IMR-90 (cell line): ENCODE measurements at regions not wholly inside any gene's neighbourhood (a gene's known extent, or its start where the extent isn't known, plus 50 kb on each side); places are given as distances from the start of the nearest gene placed in this dataset.
"Not testable (repeated sequence)": the region's sequence is repeated elsewhere in the genome, so short reads cannot be mapped to it uniquely, and the experiment has no call there.

Experiments used
- ATAC-seq: fragments of 200-7000 bp; cut with Tn5 transposase; 2 replicates; pipeline ENCODE4 v1.9.1; 2020; ENCODE audit warnings: low read depth, mild to moderate bottlenecking, moderate library complexity
- BruUV-seq: library from RNA; stranded (reverse); fragments of 400-500 nt; replicated peaks from 2 replicates; lab custom pipeline; 2021; lab: Mats Ljungman, UMichigan
- CTCF ChIA-PET: fragments of 300-600 bp; formaldehyde crosslinking; extraction: SDS; loops from one replicate; lab custom pipeline; 2021; ENCODE audit warnings: antibody characterized with exemption; lab: Yijun Ruan, JAX
- POLR2A ChIA-PET: fragments of 300-600 bp; sonication (Branson Sonifier 250); formaldehyde crosslinking; loops from one replicate; lab custom pipeline; 2022; ENCODE audit warnings: antibody characterized with exemption; ENCODE audit not compliant: unreplicated experiment; lab: Charles Lee
- DNase-seq: peaks from one replicate; pipeline ENCODE4 v3.0.0; 2013
- H2AFZ ChIP-seq: replicated peaks from 2 replicates; pipeline ENCODE3; 2013; ENCODE audit warnings: low read length, mild to moderate bottlenecking; ENCODE audit not compliant: poor library complexity
- H2AK5ac ChIP-seq: 2 replicates; pipeline ENCODE4 v1.6.1; 2013; ENCODE audit warnings: low read depth, low read length, inconsistent platforms
- H2AK9ac ChIP-seq: replicated peaks from 2 replicates; pipeline ENCODE3; 2013; ENCODE audit warnings: mild to moderate bottlenecking, low read depth, low read length, moderate library complexity; ENCODE audit not compliant: poor library complexity
- H2BK120ac ChIP-seq: 2 replicates; pipeline ENCODE4 v1.6.1; 2013; ENCODE audit warnings: low read depth, low read length, inconsistent platforms
- H2BK15ac ChIP-seq: 3 replicates; pipeline ENCODE4 v1.6.1; 2013; ENCODE audit warnings: low read depth, low read length, inconsistent platforms
- H2BK20ac ChIP-seq: 2 replicates; pipeline ENCODE4 v1.6.1; 2013; ENCODE audit warnings: low read depth, mild to moderate bottlenecking, inconsistent platforms, low read length, moderate library complexity
- H2BK5ac ChIP-seq: 2 replicates; pipeline ENCODE4 v1.6.1; 2013; ENCODE audit warnings: mild to moderate bottlenecking, low read depth, low read length, inconsistent platforms; ENCODE audit not compliant: poor library complexity, severe bottlenecking
- H3K14ac ChIP-seq: replicated peaks from 2 replicates; pipeline ENCODE4 v1.6.1; 2013; ENCODE audit warnings: low read depth, low read length, inconsistent platforms
- H3K18ac ChIP-seq: 2 replicates; pipeline ENCODE4 v1.6.1; 2013; ENCODE audit warnings: low read depth, low read length, control low read depth
- H3K23ac ChIP-seq: 2 replicates; pipeline ENCODE4 v1.6.1; 2013; ENCODE audit warnings: low read depth, low read length, inconsistent platforms
- H3K27ac ChIP-seq: 2 replicates; pipeline ENCODE4 v1.5.1; 2013; ENCODE audit warnings: mild to moderate bottlenecking, control low read depth, low read length; ENCODE audit not compliant: insufficient read depth
- H3K27me3 ChIP-seq: 2 replicates; pipeline ENCODE4 v1.6.1; 2013; ENCODE audit warnings: low read length; ENCODE audit not compliant: control insufficient read depth, insufficient read depth
- H3K36me3 ChIP-seq: 2 replicates; pipeline ENCODE4 v1.6.1; 2013; ENCODE audit warnings: low read length, mixed read lengths; ENCODE audit not compliant: control insufficient read depth, insufficient read depth
- H3K4ac ChIP-seq: 2 replicates; pipeline ENCODE4 v1.6.1; 2013; ENCODE audit warnings: low read depth, low read length, inconsistent platforms
- H3K4me1 ChIP-seq: 2 replicates; pipeline ENCODE4 v1.6.1; 2013; ENCODE audit warnings: low read length, mixed read lengths; ENCODE audit not compliant: control insufficient read depth, insufficient read depth
- H3K4me2 ChIP-seq: 2 replicates; pipeline ENCODE4 v1.6.1; 2013; ENCODE audit warnings: low read depth, mild to moderate bottlenecking, control low read depth, low read length, moderate library complexity
- H3K4me3 ChIP-seq: 2 replicates; pipeline ENCODE4 v1.5.1; 2013; ENCODE audit warnings: low read depth, mild to moderate bottlenecking, control low read depth, low read length, moderate library complexity; ENCODE audit not compliant: insufficient read depth
- H3K56ac ChIP-seq: 2 replicates; pipeline ENCODE4 v1.6.1; 2013; ENCODE audit warnings: low read length, inconsistent platforms; ENCODE audit not compliant: insufficient read depth; ENCODE audit errors: extremely low read depth
- H3K79me1 ChIP-seq, 2 experiments: 2 replicates each; pipeline ENCODE4 v1.6.1; 2013; ENCODE audit warnings: low read length in 2 of 2, inconsistent platforms in 1 of 2, low read depth in 1 of 2
- H3K9ac ChIP-seq: 2 replicates; pipeline ENCODE4 v1.6.1; 2013; ENCODE audit warnings: low read depth, low read length, control low read depth
- H3K9me1 ChIP-seq: 2 replicates; pipeline ENCODE4 v1.6.1; 2013; ENCODE audit warnings: low read length, inconsistent platforms; ENCODE audit not compliant: insufficient read depth
- H3K9me3 ChIP-seq: 2 replicates; pipeline ENCODE4 v1.6.1; 2013; ENCODE audit warnings: low read length; ENCODE audit not compliant: control insufficient read depth, insufficient read depth
- H4K20me1 ChIP-seq: 2 replicates; pipeline ENCODE4 v1.6.1; 2013; ENCODE audit warnings: low read length, inconsistent platforms; ENCODE audit not compliant: insufficient read depth
- H4K5ac ChIP-seq: 2 replicates; pipeline ENCODE4 v1.6.1; 2013; ENCODE audit warnings: mild to moderate bottlenecking, low read depth, low read length, control low read depth
- H4K8ac ChIP-seq, 2 experiments: 2 replicates each; pipeline ENCODE4 v1.6.1; 2013; ENCODE audit warnings: low read depth in 2 of 2, low read length in 2 of 2, control low read depth in 1 of 2, inconsistent platforms in 1 of 2
- H4K91ac ChIP-seq: 2 replicates; pipeline ENCODE4 v1.6.1; 2013; ENCODE audit warnings: low read depth, low read length, inconsistent platforms; ENCODE audit not compliant: insufficient read depth
- WGBS, 2 experiments: methylation state at CpG; one replicate each; pipeline versions ENCODE4 v1.1.5 to v1.1.7; 2013; ENCODE audit warnings: missing lambda C conversion rate in 2 of 2; ENCODE audit not compliant: insufficient read length in 1 of 2; ENCODE audit errors: extremely low coverage in 2 of 2; 5-methylcytosine and 5-hydroxymethylcytosine counted together
- dilution Hi-C: fragments of 300-500 bp; cut with HindIII; formaldehyde crosslinking; loops from one replicate; pipeline ENCODE4 v1.14.3; 2018; ENCODE audit warnings: low sequenced_read_pairs; ENCODE audit not compliant: unreplicated experiment
- in situ Hi-C: fragments of 300-500 bp; cut with MboI; formaldehyde crosslinking; loops from 3 replicates; pipeline ENCODE4 v1.14.3; 2019; ENCODE audit warnings: low sequenced_read_pairs, inconsistent platforms, mixed read lengths
- intact Hi-C: fragments of 100-400 bp; cut with micrococcal nuclease; formaldehyde crosslinking; loops from 2 replicates; pipeline ENCODE4 v1.10.0; 2022

DNA sequence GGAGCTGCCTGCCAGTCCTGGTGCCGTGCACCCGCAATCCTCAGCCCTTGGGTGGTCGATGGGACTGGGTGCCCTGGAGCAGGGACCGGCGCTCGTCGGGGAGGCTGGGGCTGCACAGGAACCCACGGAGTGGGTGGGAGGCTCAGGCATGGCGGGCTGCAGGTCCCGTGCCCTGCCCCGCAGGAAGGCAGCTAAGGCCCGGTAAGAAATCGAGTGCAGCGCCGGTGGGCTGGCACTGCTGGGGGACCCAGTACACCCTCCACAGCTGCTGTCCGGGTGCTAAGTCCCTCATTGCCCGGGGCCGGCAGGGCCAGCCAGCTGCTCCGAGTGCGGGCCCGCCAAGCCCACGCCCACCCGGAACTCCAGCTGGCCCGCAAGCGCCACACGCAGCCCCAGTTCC is 153.7 kb downstream of the FAM174A start:
- H4K91ac ChIP-seq, H3K36me3 ChIP-seq, dilution Hi-C loops, H3K4me1 ChIP-seq, H3K23ac ChIP-seq, in situ Hi-C loops, H2AK9ac ChIP-seq, H3K18ac ChIP-seq, POLR2A ChIA-PET, H3K79me1 ChIP-seq, H3K56ac ChIP-seq, H3K9me1 ChIP-seq, H3K4me2 ChIP-seq, DNase-seq, BruUV-seq, H2AFZ ChIP-seq, H4K5ac ChIP-seq, H2BK5ac ChIP-seq, intact Hi-C loops, H3K4ac ChIP-seq, H2BK15ac ChIP-seq, H2BK20ac ChIP-seq, H3K9ac ChIP-seq, H4K20me1 ChIP-seq, H2BK120ac ChIP-seq, H3K9me3 ChIP-seq, CTCF ChIA-PET, H3K27ac ChIP-seq, H3K27me3 ChIP-seq, H2AK5ac ChIP-seq, ATAC-seq, H3K4me3 ChIP-seq, H4K8ac ChIP-seq, H3K14ac ChIP-seq: not testable (repeated sequence)
- WGBS, 2 experiments, result 91% methylated on average over 8 of the region's 26 CpGs; no CpG with 5 or more reads in 1 of the 2 experiments
